HL-60 (cell line): ENCODE measurements at regions not wholly inside any gene's neighbourhood (a gene's known extent, or its start where the extent isn't known, plus 50 kb on each side); places are given as distances from the start of the nearest gene placed in this dataset.

Source experiments
- DNase-seq, 2 experiments: peaks; one replicate each; pipeline ENCODE4 v3.0.0-alpha.2; 2010 to 2020; ENCODE audit warnings: low read depth in 1 of 2, low spot score in 1 of 2
- H3K27ac ChIP-seq: fragments of 250-450 bp; sonication (Bioruptor Pico); replicated peaks from 2 replicates; pipeline ENCODE4 v1.5.1; 2020; ENCODE audit warnings: mild to moderate bottlenecking, moderate library complexity
- H3K27me3 ChIP-seq: fragments of 250-450 bp; sonication (Bioruptor Pico); 2 replicates; pipeline ENCODE4 v1.5.1; 2021; ENCODE audit warnings: mild to moderate bottlenecking, moderate library complexity; ENCODE audit not compliant: insufficient read depth, poor library complexity, severe bottlenecking
- H3K4me3 ChIP-seq: replicated peaks from 2 replicates; pipeline ENCODE4 v1.5.1; 2011; ENCODE audit warnings: mild to moderate bottlenecking, control low read depth, low read length; ENCODE audit not compliant: insufficient read depth
- GABPA ChIP-seq: IDR thresholded peaks from 2 replicates; pipeline ENCODE4 v1.6.1; 2012; ENCODE audit warnings: low read depth
- POLR2AphosphoS5 ChIP-seq: IDR thresholded peaks from 2 replicates; pipeline ENCODE4 v1.6.1; 2012; ENCODE audit warnings: low read depth
- SPI1 ChIP-seq: IDR thresholded peaks from 2 replicates; pipeline ENCODE4 v1.6.1; 2012; ENCODE audit warnings: low read depth, mild to moderate bottlenecking, borderline replicate concordance
- TF ChIP-seq, protein P1 (sequence below): IDR thresholded peaks from one replicate; pipeline ENCODE4 v1.5.1; 2011; ENCODE audit warnings: low read length, control low read depth, inconsistent platforms; ENCODE audit not compliant: insufficient read depth
- TF ChIP-seq, protein P2 (sequence below): IDR thresholded peaks from 2 replicates; pipeline ENCODE4 v1.6.1; 2012; ENCODE audit warnings: low read depth; ENCODE audit not compliant: insufficient replicate concordance

DNA sequence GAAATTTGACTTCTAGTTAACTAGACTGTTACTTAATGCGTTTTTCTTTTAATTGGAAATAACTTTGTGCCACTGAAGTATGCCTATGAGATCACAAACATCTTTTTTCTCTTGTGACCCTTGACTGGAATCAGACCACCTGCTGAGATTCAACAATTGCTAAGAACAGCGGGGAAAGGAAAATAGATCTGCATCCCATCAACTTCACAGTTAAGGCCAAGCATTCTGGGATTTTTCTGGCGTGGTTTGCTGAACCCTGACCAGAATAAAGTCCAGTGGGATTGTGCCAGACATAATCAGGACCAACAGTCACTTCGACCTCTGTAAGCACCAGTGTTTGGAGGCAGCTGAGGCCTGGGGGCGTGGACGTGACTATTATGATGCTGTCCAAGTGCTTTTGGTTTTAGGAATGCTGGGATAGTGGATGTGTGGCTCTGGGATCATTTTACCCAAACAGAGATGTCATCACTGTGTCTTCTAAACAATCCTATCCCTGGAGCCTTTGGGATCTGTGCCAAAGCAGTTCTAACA lies 373.3 kb upstream of the PRKCQ start:
- Histone ChIP-seq H3K4me3 (no peak overlapping the region), H3K27ac (no peak overlapping the region), H3K27me3 (no peaks in the 10 kb centered on the region)
- TF ChIP-seq SPI1 (no peak), GABPA (no peak), POLR2AphosphoS5 (no peak)
- TF ChIP-seq, protein P1, sequence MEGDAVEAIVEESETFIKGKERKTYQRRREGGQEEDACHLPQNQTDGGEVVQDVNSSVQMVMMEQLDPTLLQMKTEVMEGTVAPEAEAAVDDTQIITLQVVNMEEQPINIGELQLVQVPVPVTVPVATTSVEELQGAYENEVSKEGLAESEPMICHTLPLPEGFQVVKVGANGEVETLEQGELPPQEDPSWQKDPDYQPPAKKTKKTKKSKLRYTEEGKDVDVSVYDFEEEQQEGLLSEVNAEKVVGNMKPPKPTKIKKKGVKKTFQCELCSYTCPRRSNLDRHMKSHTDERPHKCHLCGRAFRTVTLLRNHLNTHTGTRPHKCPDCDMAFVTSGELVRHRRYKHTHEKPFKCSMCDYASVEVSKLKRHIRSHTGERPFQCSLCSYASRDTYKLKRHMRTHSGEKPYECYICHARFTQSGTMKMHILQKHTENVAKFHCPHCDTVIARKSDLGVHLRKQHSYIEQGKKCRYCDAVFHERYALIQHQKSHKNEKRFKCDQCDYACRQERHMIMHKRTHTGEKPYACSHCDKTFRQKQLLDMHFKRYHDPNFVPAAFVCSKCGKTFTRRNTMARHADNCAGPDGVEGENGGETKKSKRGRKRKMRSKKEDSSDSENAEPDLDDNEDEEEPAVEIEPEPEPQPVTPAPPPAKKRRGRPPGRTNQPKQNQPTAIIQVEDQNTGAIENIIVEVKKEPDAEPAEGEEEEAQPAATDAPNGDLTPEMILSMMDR: no peak
- TF ChIP-seq, protein P2, sequence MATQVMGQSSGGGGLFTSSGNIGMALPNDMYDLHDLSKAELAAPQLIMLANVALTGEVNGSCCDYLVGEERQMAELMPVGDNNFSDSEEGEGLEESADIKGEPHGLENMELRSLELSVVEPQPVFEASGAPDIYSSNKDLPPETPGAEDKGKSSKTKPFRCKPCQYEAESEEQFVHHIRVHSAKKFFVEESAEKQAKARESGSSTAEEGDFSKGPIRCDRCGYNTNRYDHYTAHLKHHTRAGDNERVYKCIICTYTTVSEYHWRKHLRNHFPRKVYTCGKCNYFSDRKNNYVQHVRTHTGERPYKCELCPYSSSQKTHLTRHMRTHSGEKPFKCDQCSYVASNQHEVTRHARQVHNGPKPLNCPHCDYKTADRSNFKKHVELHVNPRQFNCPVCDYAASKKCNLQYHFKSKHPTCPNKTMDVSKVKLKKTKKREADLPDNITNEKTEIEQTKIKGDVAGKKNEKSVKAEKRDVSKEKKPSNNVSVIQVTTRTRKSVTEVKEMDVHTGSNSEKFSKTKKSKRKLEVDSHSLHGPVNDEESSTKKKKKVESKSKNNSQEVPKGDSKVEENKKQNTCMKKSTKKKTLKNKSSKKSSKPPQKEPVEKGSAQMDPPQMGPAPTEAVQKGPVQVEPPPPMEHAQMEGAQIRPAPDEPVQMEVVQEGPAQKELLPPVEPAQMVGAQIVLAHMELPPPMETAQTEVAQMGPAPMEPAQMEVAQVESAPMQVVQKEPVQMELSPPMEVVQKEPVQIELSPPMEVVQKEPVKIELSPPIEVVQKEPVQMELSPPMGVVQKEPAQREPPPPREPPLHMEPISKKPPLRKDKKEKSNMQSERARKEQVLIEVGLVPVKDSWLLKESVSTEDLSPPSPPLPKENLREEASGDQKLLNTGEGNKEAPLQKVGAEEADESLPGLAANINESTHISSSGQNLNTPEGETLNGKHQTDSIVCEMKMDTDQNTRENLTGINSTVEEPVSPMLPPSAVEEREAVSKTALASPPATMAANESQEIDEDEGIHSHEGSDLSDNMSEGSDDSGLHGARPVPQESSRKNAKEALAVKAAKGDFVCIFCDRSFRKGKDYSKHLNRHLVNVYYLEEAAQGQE: no peak
- no peak for DNase-seq

DNA sequence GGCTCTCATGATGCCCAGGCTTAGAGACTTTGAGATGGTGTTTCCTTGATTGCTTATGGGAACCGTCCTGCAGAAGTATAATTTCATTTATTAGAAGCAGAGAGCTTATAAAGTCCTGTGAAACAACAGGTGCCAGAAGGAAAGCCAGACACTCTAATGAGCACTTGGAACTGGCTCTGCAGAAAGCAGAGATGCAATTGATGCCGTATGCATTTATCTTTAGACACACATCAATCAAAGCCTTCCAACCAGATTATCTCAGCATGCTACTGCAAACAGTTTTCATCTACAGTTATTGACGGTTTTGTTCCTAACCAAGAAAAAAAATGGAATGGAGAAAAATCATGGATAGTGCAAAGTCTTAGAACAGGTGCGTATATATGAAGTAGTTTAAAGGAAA lies 371.7 kb upstream of the PRKCQ start:
- Histone ChIP-seq H3K27me3 (no peaks in the 10 kb centered on the region), H3K27ac (no peak overlapping the region), H3K4me3 (no peak overlapping the region)
- TF ChIP-seq SPI1 (no peak), GABPA (no peak), POLR2AphosphoS5 (no peak)
- TF ChIP-seq, protein P2: no peak
- TF ChIP-seq, protein P1: no peak
- no peak for DNase-seq

DNA sequence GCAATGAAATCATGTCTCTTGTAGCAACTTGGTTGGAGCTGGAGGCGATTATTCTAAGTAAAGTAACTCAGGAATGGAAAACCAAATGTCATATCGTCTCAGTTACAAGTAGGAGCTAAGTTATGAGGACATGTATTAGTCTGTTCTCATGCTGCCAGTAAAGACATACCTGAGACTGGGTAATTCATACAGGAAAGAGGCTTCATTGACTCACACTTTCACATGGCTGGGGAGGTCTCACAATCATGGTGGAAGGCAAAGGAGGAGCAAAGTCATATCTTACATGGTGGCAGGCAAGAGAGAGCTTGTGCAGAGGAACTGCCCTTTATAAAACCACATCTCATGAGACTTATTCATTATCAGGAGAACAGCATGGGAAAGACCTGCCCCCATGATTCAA lies 370.1 kb upstream of the PRKCQ start:
- Histone ChIP-seq H3K4me3 (no peak overlapping the region), H3K27me3 (no peaks in the 10 kb centered on the region), H3K27ac (no peak overlapping the region)
- TF ChIP-seq GABPA (no peak), SPI1 (no peak), POLR2AphosphoS5 (no peak)
- TF ChIP-seq, protein P2: no peak
- DNase-seq: no peak
